Suprapubic skin (tissue), 4 donors: ENCODE measurements at regions not wholly inside any gene's neighbourhood (a gene's known extent, or its start where the extent isn't known, plus 50 kb on each side); places are given as distances from the start of the nearest gene placed in this dataset.

Experiments
- DNase-seq, 2 donors: peaks; one replicate each; pipeline ENCODE4 v3.0.0-alpha.2; 2019; ENCODE audit warnings: low spot score in 2 of 2
- H3K27ac ChIP-seq: fragments of 200-600 bp; sonication (generic); one replicate; pipeline ENCODE4 v1.5.1; 2019
- H3K27me3 ChIP-seq: fragments of 200-600 bp; sonication (generic); one replicate; pipeline ENCODE4 v1.5.1; 2019
- H3K36me3 ChIP-seq: fragments of 200-600 bp; sonication (generic); one replicate; pipeline ENCODE4 v1.5.1; 2019
- H3K4me1 ChIP-seq: fragments of 200-600 bp; sonication (generic); one replicate; pipeline ENCODE4 v1.5.1; 2019
- H3K4me3 ChIP-seq: fragments of 200-600 bp; sonication (generic); one replicate; pipeline ENCODE4 v1.5.1; 2019; ENCODE audit warnings: mild to moderate bottlenecking
- H3K9me3 ChIP-seq: fragments of 200-600 bp; sonication (generic); one replicate; pipeline ENCODE4 v1.5.1; 2019
- CTCF ChIP-seq, 2 donors: fragments of 200-600 bp in 1 of 2; fragments of 450-650 bp in 1 of 2; sonication (generic) in 1 of 2; IDR thresholded peaks; one replicate each; pipeline ENCODE4 v1.5.1; 2016 to 2019; ENCODE audit warnings: antibody characterized with exemption in 2 of 2, mild to moderate bottlenecking in 1 of 2, moderate library complexity in 1 of 2
- EP300 ChIP-seq: sonication (generic); formaldehyde crosslinking; IDR thresholded peaks from one replicate; pipeline ENCODE4 v1.6.1; 2017; ENCODE audit warnings: antibody characterized with exemption
- POLR2A ChIP-seq, 2 donors: fragments of 450-650 bp; IDR thresholded peaks; one replicate each; pipeline ENCODE4 v1.6.1; 2017; ENCODE audit warnings: antibody characterized with exemption in 2 of 2, mild to moderate bottlenecking in 2 of 2, moderate library complexity in 2 of 2
- POLR2AphosphoS5 ChIP-seq, 3 donors: sonication (generic); formaldehyde crosslinking; IDR thresholded peaks; one replicate each; pipeline ENCODE4 v1.6.1; 2017; ENCODE audit warnings: antibody characterized with exemption in 3 of 3
- WGBS: methylation state at CpG from one replicate; pipeline ENCODE4 v1.1.5; 2018; 5-methylcytosine and 5-hydroxymethylcytosine counted together

- Histone ChIP-seq H3K9me3 (no peaks in the 10 kb centered on the region), H3K36me3 (no peaks in the 10 kb centered on the region), H3K27me3 (no peaks in the 10 kb centered on the region), H3K27ac (no peak overlapping the region), H3K4me1 (no peaks in the 10 kb centered on the region), H3K4me3 (no peak overlapping the region)
- TF ChIP-seq POLR2AphosphoS5 (IDR thresholded peaks at IDR 0.05) (no peak), CTCF (IDR thresholded peaks at IDR 0.05) (no peak), POLR2A (IDR thresholded peaks at IDR 0.05) (no peak), EP300 (no peak)
- WGBS = 49% methylated on average over 5 of the region's 5 CpGs
- DNase-seq = no peak
These were observed 158.6 kb downstream of the CYLD start for GRCh38 chr16:50900391-50900942.

GRCh38 chr16:50899951-50900350, 158.1 kb downstream of the CYLD start:
- no peak for TF ChIP-seq POLR2AphosphoS5 (IDR thresholded peaks at IDR 0.05)
- WGBS = 92% methylated on average over 2 of the region's 2 CpGs

DNA sequence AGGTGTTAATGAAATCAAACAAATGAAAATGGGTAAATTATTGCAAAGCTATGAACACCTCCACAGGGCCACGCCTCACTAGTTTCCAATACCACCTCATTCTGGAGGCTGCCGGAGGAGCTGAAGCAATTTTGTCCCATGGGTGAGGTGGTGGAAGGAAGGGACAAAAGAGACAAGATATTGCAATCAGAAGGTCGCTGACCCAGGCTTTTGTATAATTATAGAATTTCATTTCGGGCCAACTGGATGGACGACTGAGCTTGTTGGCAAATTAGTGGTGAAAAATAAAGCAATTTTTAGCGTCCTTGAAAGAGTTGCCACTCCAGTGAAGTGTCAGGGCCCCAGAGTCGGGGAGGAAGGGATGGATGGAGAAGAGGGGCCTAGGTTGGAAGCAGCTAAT, 147.9 kb downstream of the CYLD start:
- Histone ChIP-seq H3K27me3 (no peaks in the 10 kb centered on the region), H3K36me3 (no peaks in the 10 kb centered on the region), H3K9me3 (no peaks in the 10 kb centered on the region), H3K4me3 (no peak overlapping the region), H3K27ac (no peak overlapping the region), H3K4me1 (no peaks in the 10 kb centered on the region)
- 80% methylated on average over 7 of the region's 7 CpGs for WGBS
- TF ChIP-seq POLR2A (IDR thresholded peaks at IDR 0.05) = no peak
- no peak for TF ChIP-seq EP300
- no peak for TF ChIP-seq CTCF (IDR thresholded peaks at IDR 0.05)
- no peak for TF ChIP-seq POLR2AphosphoS5 (IDR thresholded peaks at IDR 0.05)
- DNase-seq = no peak

More at GRCh38 chr16:50899951-50900350, 158.1 kb downstream of the CYLD start:
- no peak for DNase-seq
- no peaks in the 10 kb centered on the region for H3K4me1 ChIP-seq
- no peaks in the 10 kb centered on the region for H3K9me3 ChIP-seq
- H3K36me3 ChIP-seq = no peaks in the 10 kb centered on the region
- H3K27me3 ChIP-seq = no peaks in the 10 kb centered on the region
- no peak overlapping the region for H3K27ac ChIP-seq
- no peak overlapping the region for H3K4me3 ChIP-seq

GRCh38 chr16:50889276-50889675, 147.4 kb downstream of the CYLD start:
- WGBS = 88% methylated on average over 6 of the region's 6 CpGs
- H3K36me3 ChIP-seq = no peaks in the 10 kb centered on the region
- H3K4me3 ChIP-seq = no peak overlapping the region
- no peak for TF ChIP-seq POLR2A (IDR thresholded peaks at IDR 0.05)
- TF ChIP-seq EP300 = no peak
- no peak for TF ChIP-seq POLR2AphosphoS5 (IDR thresholded peaks at IDR 0.05)
- no peak for TF ChIP-seq CTCF (IDR thresholded peaks at IDR 0.05)
- no peak overlapping the region for H3K27ac ChIP-seq
- no peak for DNase-seq
- H3K27me3 ChIP-seq = no peaks in the 10 kb centered on the region
- no peaks in the 10 kb centered on the region for H3K9me3 ChIP-seq
- H3K4me1 ChIP-seq = no peaks in the 10 kb centered on the region

DNA sequence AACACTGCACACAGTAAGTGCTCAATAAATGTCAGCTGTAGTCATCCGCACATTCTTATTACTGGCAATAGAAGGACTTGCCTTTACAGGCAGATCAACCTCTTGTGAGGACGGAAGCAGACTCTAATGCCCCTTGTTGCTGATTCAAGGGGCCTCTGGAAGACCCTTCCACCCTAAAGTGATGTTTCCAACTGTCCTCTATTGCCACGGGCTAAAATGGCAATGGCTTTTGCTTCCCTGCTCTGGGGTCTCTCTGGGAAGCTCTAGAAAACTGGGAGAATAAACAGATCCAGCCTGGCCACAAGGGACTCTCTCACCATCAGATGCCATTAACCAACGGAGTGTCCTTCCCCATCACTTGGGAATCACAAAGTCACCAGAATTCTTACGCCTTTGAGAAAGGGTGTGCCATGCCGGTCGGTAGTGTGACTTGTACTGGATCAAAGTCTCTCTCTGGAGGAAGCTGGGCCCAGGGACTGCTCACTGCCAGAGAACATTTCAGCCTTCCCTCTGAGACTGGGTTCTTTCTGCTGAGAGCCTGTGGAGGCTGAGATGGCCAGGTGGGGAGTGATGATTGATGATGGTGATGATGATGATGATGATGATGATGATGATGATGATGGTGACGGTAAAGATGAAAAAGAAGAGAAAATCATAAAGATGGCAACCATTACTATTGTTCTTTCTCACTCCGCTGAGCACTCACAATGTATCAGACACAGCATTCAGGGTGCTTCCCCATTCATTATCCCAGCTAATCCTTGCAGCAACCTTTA, 146.8 kb downstream of the CYLD start:
- TF ChIP-seq POLR2AphosphoS5 (IDR thresholded peaks at IDR 0.05) (no peak), EP300 (no peak), CTCF (IDR thresholded peaks at IDR 0.05) (no peak), POLR2A (IDR thresholded peaks at IDR 0.05) (no peak)
- H3K4me1 ChIP-seq = no peaks in the 10 kb centered on the region
- H3K27me3 ChIP-seq = no peaks in the 10 kb centered on the region
- no peaks in the 10 kb centered on the region for H3K9me3 ChIP-seq
- WGBS = 83% methylated on average over 7 of the region's 9 CpGs
- no peaks in the 10 kb centered on the region for H3K36me3 ChIP-seq
- DNase-seq = no peak
- no peak overlapping the region for H3K27ac ChIP-seq
- no peak overlapping the region for H3K4me3 ChIP-seq
